ENCODE measurements at regions not wholly inside any gene's neighbourhood (a gene's known extent, or its start where the extent isn't known, plus 50 kb on each side); places are given as distances from the start of the nearest gene placed in this dataset.

- H4K20me1 ChIP-seq (ENCODE audit: insufficient read depth, low read length) = no peaks in the 10 kb centered on the region
- DNase-seq = no peak
- no peaks in the 10 kb centered on the region for H3K36me3 ChIP-seq (ENCODE audit: insufficient read depth, low read length)
- no peak for ATAC-seq (ENCODE audit: insufficient read depth, low read depth)
- TF ChIP-seq, protein P1, sequence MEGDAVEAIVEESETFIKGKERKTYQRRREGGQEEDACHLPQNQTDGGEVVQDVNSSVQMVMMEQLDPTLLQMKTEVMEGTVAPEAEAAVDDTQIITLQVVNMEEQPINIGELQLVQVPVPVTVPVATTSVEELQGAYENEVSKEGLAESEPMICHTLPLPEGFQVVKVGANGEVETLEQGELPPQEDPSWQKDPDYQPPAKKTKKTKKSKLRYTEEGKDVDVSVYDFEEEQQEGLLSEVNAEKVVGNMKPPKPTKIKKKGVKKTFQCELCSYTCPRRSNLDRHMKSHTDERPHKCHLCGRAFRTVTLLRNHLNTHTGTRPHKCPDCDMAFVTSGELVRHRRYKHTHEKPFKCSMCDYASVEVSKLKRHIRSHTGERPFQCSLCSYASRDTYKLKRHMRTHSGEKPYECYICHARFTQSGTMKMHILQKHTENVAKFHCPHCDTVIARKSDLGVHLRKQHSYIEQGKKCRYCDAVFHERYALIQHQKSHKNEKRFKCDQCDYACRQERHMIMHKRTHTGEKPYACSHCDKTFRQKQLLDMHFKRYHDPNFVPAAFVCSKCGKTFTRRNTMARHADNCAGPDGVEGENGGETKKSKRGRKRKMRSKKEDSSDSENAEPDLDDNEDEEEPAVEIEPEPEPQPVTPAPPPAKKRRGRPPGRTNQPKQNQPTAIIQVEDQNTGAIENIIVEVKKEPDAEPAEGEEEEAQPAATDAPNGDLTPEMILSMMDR (IDR thresholded peaks at IDR 0.05; ENCODE audit: borderline replicate concordance, extremely low read depth, low read length, poor library complexity, severe bottlenecking) = no peak
- TF ChIP-seq EZH2 (IDR thresholded peaks at IDR 0.05; ENCODE audit: borderline replicate concordance, low read depth, low read length, severe bottlenecking) = no peak
- H3K79me2 ChIP-seq (ENCODE audit: insufficient read depth, low read length) = no peaks in the 10 kb centered on the region
- H3K4me3 ChIP-seq (ENCODE audit: low read depth in 1 of 2, low read length in 2 of 2) = no peak overlapping the region
- no peak overlapping the region for H2AFZ ChIP-seq (ENCODE audit: low read depth, low read length)
- H3K9ac ChIP-seq (ENCODE audit: low read depth, low read length) = no peak overlapping the region
- no peaks in the 10 kb centered on the region for H3K4me1 ChIP-seq (ENCODE audit: insufficient read depth, low read length)
- no peaks in the 10 kb centered on the region for H3K27me3 ChIP-seq (ENCODE audit: insufficient read depth, low read length, poor library complexity)
- H3K27ac ChIP-seq (ENCODE audit: low read length) = no peak overlapping the region
- no peak overlapping the region for H3K4me2 ChIP-seq (ENCODE audit: insufficient read depth, low read length)
- no peaks in the 10 kb centered on the region for H3K9me3 ChIP-seq (ENCODE audit: insufficient read depth, low read length, severe bottlenecking)
These were observed 502.3 kb downstream of the ZWINT start for GRCh38 chr10:55858730-55859129.

DNA sequence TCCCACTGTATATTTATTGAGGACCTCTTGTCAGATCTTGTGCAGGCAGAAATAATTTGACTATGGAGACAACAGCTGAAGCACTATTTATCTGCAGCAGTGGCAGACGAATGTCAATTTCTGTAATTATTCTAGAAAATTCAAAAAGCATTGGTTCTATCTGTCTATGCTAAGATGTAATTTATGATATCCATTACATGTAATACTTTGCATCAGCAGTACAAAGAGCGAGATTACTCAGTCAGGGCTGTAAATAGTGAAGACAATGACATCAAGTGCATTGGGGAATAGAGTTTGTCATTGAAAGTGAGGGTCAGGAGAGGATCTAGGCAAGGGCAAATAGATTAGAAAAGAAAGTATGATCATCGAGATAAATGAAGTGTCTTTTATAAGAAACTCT lies 508.2 kb downstream of the ZWINT start:
- no peak overlapping the region for H2AFZ ChIP-seq (ENCODE audit: low read depth, low read length)
- no peaks in the 10 kb centered on the region for H3K27me3 ChIP-seq (ENCODE audit: insufficient read depth, low read length, poor library complexity)
- TF ChIP-seq EZH2 (IDR thresholded peaks at IDR 0.05; ENCODE audit: borderline replicate concordance, low read depth, low read length, severe bottlenecking) = no peak
- TF ChIP-seq, protein P1 (IDR thresholded peaks at IDR 0.05; ENCODE audit: borderline replicate concordance, extremely low read depth, low read length, poor library complexity, severe bottlenecking) = no peak

GRCh38 chr10:55837273-55837672 lies 523.8 kb downstream of the ZWINT start:
- no peaks in the 10 kb centered on the region for H3K4me1 ChIP-seq (ENCODE audit: insufficient read depth, low read length)
- H3K4me3 ChIP-seq (ENCODE audit: low read depth in 1 of 2, low read length in 2 of 2) = no peak overlapping the region
- H2AFZ ChIP-seq (ENCODE audit: low read depth, low read length) = no peak overlapping the region
- H3K36me3 ChIP-seq (ENCODE audit: insufficient read depth, low read length) = no peaks in the 10 kb centered on the region
- H3K79me2 ChIP-seq (ENCODE audit: insufficient read depth, low read length) = no peaks in the 10 kb centered on the region
- DNase-seq = no peak
- ATAC-seq (ENCODE audit: insufficient read depth, low read depth) = no peak
- no peak overlapping the region for H3K9ac ChIP-seq (ENCODE audit: low read depth, low read length)
- H3K27me3 ChIP-seq (ENCODE audit: insufficient read depth, low read length, poor library complexity) = no peaks in the 10 kb centered on the region
- no peak overlapping the region for H3K4me2 ChIP-seq (ENCODE audit: insufficient read depth, low read length)
- TF ChIP-seq, protein P1 (IDR thresholded peaks at IDR 0.05; ENCODE audit: borderline replicate concordance, extremely low read depth, low read length, poor library complexity, severe bottlenecking) = no peak
- TF ChIP-seq EZH2 (IDR thresholded peaks at IDR 0.05; ENCODE audit: borderline replicate concordance, low read depth, low read length, severe bottlenecking) = no peak
- no peaks in the 10 kb centered on the region for H3K9me3 ChIP-seq (ENCODE audit: insufficient read depth, low read length, severe bottlenecking)
- H3K27ac ChIP-seq (ENCODE audit: low read length) = no peak overlapping the region
- H4K20me1 ChIP-seq (ENCODE audit: insufficient read depth, low read length) = no peaks in the 10 kb centered on the region

More for the DNA sequence above, 508.2 kb downstream of the ZWINT start:
- H3K4me2 ChIP-seq (ENCODE audit: insufficient read depth, low read length) = no peak overlapping the region
- no peaks in the 10 kb centered on the region for H4K20me1 ChIP-seq (ENCODE audit: insufficient read depth, low read length)
- no peak overlapping the region for H3K27ac ChIP-seq (ENCODE audit: low read length)
- H3K9ac ChIP-seq (ENCODE audit: low read depth, low read length) = no peak overlapping the region
- no peaks in the 10 kb centered on the region for H3K4me1 ChIP-seq (ENCODE audit: insufficient read depth, low read length)
- no peaks in the 10 kb centered on the region for H3K9me3 ChIP-seq (ENCODE audit: insufficient read depth, low read length, severe bottlenecking)
- H3K36me3 ChIP-seq (ENCODE audit: insufficient read depth, low read length) = no peaks in the 10 kb centered on the region
- ATAC-seq (ENCODE audit: insufficient read depth, low read depth) (no peak), DNase-seq (no peak)
- no peaks in the 10 kb centered on the region for H3K79me2 ChIP-seq (ENCODE audit: insufficient read depth, low read length)
- H3K4me3 ChIP-seq (ENCODE audit: low read depth in 1 of 2, low read length in 2 of 2) = no peak overlapping the region

- Histone ChIP-seq H3K4me1 (ENCODE audit: insufficient read depth, low read length) (no peaks in the 10 kb centered on the region), H3K9ac (ENCODE audit: low read depth, low read length) (no peak overlapping the region), H2AFZ (ENCODE audit: low read depth, low read length) (no peak overlapping the region), H3K27ac (ENCODE audit: low read length) (no peak overlapping the region), H3K4me3 (ENCODE audit: low read depth in 1 of 2, low read length in 2 of 2) (no peak overlapping the region), H3K4me2 (ENCODE audit: insufficient read depth, low read length) (no peak overlapping the region), H3K36me3 (ENCODE audit: insufficient read depth, low read length) (no peaks in the 10 kb centered on the region), H4K20me1 (ENCODE audit: insufficient read depth, low read length) (no peaks in the 10 kb centered on the region), H3K9me3 (ENCODE audit: insufficient read depth, low read length, severe bottlenecking) (no peaks in the 10 kb centered on the region), H3K27me3 (ENCODE audit: insufficient read depth, low read length, poor library complexity) (no peaks in the 10 kb centered on the region), H3K79me2 (ENCODE audit: insufficient read depth, low read length) (no peaks in the 10 kb centered on the region)
- ATAC-seq (ENCODE audit: insufficient read depth, low read depth) (no peak), DNase-seq (no peak)
- TF ChIP-seq, protein P1 (IDR thresholded peaks at IDR 0.05; ENCODE audit: borderline replicate concordance, extremely low read depth, low read length, poor library complexity, severe bottlenecking) = no peak
- no peak for TF ChIP-seq EZH2 (IDR thresholded peaks at IDR 0.05; ENCODE audit: borderline replicate concordance, low read depth, low read length, severe bottlenecking)
These were observed 539.0 kb downstream of the ZWINT start for GRCh38 chr10:55822096-55822495.

Measured in DND-41 (cell line).